ENCODE measurements at regions not wholly inside any gene's neighbourhood (a gene's known extent, or its start where the extent isn't known, plus 50 kb on each side); places are given as distances from the start of the nearest gene placed in this dataset.

DNA sequence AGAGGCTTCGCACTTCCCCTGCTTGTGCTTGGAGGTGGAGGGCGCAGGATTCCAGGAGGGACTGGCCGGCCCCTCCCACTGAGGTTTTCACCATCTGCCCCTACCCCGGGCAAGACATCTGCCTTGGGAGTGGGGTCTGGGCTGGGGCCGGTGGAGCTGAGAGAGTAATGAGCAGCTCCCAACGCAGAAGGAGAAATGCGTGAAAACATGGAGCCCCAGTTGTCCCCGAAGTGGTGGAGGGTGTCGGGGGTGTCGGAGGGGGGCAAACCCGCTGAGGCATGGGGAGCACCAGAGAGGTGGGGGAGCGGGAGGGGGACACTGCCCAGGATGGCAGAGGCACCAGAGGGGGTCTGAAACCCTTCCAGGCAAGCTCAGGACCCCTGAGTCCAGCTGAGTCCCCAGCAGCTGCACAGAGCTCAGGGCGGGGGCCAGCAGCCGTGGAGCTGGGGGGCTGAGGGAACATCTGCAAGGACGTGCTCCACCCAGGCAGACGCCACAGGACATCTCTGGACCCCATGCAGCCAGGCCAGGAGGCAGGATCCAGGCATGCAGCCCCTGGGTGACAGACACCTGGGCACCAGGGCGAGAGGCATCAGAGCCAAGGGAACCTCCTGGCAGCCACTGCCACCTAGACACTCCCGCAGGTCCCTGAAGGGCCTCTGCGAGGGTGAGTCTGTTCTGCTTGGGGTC lies 110.6 kb downstream of the SIK1 start:
- DNase-seq, result no peak

DNA sequence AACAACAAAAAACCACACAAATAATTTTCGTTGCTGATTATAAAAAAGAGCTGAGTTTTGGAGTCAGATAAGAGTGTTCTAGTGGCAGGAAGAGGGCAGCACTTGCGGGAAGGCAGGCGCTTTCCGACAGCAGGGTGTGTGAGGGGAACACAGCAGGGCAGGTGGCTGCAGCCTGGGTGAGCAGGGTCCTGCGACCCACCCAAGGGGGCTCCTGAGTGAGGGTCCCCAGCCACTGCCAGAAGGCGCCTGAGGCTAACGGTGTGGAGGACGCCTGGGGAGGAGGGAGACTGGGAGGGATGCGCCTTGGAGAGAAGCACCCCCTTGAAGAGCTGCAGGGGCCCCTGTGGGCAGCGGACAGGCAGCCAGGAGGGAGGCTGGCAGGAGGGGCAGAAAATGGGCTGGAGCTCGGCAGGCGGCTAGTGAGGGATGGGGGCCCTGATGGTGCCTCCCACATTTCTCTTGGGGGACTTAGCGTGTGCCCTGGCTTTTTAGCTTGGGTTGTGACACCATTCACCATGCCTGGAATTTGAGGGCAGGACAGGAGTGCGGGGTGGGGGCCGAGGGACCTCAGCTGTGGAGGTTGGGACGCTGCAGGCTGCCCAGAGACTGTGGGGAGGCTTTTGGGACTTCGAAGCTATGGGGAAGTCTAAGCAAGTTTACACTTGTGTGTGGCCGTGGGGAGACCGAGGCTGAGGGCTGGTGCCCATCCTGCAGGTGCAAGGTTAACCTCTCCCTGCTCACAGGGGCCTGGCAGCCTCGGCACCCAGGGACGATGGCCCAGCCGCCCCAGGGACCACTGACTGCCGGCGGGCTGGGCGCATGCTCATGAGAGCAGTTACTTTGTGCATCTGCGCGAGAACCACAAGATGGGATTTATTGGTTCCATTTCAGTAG lies 111.4 kb downstream of the SIK1 start:
- no peak for DNase-seq

DNA sequence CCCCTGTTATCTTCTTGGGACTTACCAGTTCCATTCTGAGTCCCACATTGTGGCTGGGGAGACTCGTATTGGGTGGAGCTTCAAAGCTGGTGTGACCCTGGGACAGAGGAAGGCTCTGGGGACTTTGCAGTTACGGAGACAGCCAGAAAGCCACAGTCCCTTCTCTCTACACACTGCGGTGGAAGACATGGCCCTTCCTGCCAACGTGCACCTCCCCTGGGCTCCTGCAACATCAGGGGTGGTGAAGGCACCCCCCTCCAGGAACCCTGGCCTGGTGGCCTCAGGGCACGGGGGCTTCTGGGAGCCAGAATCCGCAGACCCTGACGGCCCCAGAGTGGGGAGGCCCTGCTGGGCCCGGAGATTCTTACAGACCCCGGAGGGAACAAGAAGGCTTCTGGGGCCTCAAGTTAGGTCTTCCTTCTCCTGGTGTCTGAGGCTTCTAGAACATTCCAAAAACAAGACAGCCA lies 113.0 kb downstream of the SIK1 start:
- DNase-seq, result no peak

GRCh38 chr21:43313221-43313938 lies 113.6 kb downstream of the SIK1 start:
- no peak for DNase-seq

DNA sequence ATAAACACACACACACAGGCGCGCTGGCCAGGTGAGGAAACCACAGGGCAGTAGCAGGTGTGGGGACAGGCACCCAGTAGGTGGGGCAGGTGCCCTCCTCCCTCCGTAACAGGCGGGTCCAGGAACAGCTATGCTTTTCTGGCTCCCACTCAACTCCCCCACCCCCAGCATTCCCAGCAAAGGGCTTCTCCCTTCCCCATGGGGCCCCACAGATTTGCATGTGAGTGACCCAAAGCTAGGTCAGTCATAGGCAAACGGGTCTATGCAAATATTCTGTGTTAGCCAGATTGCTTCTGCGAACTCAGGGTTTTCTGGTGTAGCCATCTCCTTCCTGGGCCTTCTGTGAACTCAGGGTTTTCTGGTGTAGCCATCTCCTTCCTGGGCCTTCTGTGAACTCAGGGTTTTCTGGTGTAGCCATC lies 114.2 kb downstream of the SIK1 start:
- no peak for DNase-seq

DNA sequence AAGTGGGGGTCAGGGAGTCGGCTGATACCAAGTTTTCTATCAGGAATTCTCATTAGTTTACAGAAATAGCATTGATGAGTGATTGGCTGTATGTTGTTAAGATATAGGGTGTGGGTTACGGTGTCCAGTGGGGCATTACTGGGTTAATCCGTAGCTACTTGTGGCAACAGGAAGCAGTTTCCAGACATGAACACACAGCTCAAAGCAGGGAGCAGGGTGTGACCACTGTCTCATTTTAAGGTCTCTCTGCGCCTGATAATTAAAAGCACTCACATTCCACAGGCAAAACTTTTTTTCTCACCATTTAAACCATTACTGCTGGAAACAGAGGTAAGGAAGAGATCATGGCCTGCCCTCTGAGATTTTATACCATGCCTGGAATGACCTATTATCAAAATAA lies 114.9 kb downstream of the SIK1 start:
- no peak for DNase-seq

- no peak for DNase-seq
Measured at GRCh38 chr21:43311301-43311817, 115.6 kb downstream of the SIK1 start.

- no peak for DNase-seq
Measured at GRCh38 chr21:43308815-43309283, 118.1 kb downstream of the SIK1 start.

- DNase-seq, result no peak
Measured at GRCh38 chr21:43308101-43308814, 118.7 kb downstream of the SIK1 start.

DNA sequence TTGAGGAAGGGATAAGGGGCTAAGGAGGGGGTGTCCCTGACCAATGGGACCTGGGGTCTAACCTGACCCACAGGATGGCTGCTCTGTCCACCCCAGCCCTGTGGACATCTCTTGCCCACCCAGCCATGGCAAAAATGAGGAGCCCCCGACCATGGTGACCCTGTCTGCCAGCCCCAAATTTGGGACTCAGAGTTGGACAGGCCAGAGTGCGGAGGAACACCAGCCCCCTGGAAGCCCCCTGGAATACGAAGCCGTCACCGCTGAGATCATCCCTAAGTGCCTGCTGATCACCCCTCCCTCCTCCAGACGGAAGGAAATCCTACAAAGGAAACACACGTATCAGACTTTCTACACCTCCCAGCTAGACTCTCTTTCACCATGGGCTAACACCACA lies 119.3 kb downstream of the SIK1 start:
- DNase-seq, result no peak

DNA sequence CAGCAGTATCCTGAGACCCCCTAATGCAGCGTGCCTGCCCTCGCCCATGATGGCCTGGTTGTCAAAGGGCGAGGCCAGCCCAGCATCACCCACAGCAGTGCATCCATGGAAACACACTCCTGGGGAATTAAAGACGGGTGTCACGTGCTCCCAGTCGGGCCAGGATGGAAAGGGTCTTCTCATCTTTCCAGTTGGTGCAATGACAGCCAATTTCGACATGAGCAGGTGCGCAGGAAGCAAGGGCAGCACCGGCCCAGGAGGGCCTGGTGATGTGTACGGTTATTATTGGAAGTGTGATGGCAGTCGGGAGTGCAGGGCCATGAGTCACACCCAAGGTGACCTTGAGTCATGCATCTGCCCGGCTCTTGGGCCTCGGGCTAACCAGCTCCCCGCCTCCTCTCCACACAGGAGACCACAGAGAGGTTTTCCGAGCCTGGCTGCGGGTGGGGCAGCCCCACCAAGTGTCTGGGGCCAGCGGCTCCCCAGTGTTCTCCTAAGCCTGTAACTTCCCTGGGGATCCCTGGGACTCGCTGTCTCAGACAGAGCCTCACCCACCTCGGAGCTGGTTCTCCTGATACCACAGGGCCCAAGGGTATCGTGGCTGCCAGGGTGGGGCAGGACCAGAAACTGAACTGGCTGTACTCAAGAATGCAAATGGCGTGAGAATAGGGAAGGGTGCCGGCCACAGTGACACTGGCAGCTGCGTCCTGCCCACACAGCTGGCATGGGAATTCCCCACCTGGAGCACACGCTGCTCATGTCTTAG lies 119.8 kb downstream of the SIK1 start:
- DNase-seq, result no peak

- DNase-seq, result no peak
Measured at GRCh38 chr21:43306391-43306790, 120.5 kb downstream of the SIK1 start.

- DNase-seq, result no peak
Measured at GRCh38 chr21:43305811-43306311, 121.1 kb downstream of the SIK1 start.

DNA sequence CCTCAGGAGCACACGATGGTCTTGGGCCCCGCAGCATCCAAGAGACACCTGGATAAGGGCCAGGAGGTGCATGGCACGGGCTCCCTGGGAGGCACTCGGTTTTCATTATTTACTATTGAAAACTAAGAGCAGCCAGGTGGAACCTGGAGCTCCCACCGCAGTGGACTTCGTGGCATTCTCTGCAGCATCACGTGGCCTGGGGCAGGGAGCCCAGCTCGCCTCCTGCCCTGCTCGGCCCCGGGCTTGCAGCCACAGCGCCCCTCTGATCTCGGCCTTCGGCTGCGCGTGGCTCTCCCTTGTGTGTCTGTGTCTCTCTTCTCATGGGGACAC lies 121.6 kb downstream of the SIK1 start:
- no peak for DNase-seq

DNA sequence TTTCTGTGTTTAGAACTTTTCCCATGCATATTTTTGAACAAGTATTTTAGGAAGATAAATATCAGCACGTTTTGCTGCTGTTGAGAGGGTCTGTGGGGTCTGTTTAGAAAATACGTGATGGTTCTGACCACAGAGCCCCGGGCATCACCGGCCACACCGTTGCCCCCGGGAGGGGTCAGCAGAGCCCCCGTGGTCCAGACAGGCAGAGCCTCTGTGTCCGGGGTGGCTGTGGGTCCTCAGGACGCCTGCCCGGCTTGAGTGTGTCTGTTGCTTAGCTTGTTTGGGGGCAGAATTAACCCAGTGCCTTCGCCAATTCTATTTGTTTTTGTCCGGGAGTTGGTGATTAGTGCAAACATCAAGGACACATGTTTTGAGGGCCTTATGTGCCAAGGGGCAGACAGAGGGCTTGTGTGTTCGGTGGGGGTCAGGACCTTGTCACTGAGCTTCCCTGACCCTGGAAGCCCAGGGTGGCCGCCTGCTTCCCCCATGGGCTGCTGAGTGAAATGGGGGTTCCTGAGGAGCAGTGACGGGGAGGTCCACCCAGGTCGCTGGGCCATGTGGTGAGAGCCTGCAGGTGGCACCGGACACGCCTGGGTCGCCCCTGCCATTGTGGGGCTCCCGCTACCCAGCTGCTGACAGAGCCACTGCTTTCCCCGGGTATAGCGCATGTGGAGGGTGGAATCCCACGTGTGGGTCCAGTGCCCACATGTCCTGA lies 122.2 kb downstream of the SIK1 start:
- no peak for DNase-seq

- no peak for DNase-seq
Measured at GRCh38 chr21:43304206-43304605, 122.7 kb downstream of the SIK1 start.

DNA sequence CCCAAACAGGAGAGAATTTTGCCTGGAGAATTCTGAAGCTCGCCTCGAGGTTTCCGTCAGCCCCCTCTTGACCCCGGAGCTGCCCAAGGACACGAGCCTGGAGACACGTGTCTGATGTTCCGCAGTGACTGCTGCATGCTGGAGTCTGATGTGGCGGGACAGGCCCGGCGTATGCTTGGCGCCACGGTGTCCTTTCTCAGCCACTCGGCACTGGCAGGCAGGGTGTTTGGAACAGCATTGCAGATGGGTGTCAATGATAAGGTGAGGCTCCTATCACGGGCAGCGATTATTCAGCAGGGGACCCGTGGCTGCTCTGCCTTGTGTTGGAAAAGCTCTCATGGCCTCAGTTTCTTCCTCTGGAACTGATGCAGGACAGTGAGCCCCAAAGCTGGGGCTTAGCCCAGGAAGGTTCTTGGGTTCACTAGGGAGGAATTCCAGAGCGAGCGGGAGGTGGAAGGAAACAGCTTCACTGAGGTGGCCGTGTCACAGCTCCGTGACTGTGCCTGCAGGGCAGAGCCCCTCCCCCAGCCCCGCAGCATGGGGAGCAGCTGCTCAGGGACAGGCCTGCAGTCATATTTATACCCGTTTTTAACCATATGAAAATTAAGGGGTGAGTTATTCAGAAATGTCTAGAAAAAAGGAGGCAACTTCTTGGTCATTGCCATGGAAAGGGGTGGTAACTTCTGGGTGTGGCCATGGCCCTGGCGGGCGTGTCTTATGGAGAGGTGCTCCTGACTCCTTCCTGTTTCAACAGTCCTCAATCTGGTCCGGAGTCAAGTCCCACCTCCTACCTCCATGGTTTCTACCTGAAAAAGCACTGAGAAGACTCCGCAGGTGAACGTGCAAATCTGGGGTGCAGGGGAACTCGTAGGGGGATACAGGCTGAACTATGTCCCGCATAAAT lies 123.4 kb downstream of the SIK1 start:
- no peak for DNase-seq

DNA sequence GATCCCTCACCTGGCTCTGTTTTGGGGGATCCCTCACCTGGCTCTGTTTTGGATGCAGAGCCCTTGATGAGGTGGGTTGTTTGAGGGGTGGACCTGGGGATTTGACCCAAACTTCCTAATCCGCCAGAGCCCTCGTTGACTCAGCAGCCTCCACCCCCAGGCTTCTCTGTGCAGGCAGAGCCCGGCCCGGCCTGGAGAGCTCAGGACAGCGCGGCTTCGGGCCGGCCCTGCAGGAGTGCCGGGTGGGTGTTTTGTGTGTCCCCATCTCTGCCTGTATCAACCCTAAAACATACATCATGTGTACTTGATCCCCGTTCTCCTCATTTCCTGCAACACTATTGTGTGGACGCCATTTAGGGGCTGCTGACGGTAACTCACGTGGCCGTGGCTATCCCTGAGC lies 124.2 kb downstream of the SIK1 start:
- DNase-seq, result no peak

GRCh38 chr21:43302062-43302700 lies 124.8 kb downstream of the SIK1 start:
- DNase-seq, result no peak
